ENCODE measurements at regions not wholly inside any gene's neighbourhood (a gene's known extent, or its start where the extent isn't known, plus 50 kb on each side); places are given as distances from the start of the nearest gene placed in this dataset.

- Histone ChIP-seq H3T11ph (ENCODE audit: low read length) (no peak overlapping the region), H2BK12ac (ENCODE audit: insufficient read length, low read depth, low read length) (no peak overlapping the region), H2BK5ac (ENCODE audit: insufficient read length, low read length) (no peak overlapping the region), H3K9ac (ENCODE audit: extremely low read depth, insufficient read length, low read length) (no peak overlapping the region), H3K4me1 (ENCODE audit: insufficient read depth, low read length) (no peaks in the 10 kb centered on the region), H3K14ac (ENCODE audit: insufficient read depth, low read length) (no peak overlapping the region), H2BK15ac (ENCODE audit: low read depth, low read length) (no peak overlapping the region), H2AK5ac (ENCODE audit: insufficient read length, low read length) (no peak overlapping the region), H4K20me1 (ENCODE audit: control insufficient read depth, insufficient read depth, insufficient read length) (no peaks in the 10 kb centered on the region), H3K9me3 (ENCODE audit: control insufficient read depth, low read depth, low read length) (no peaks in the 10 kb centered on the region), H3K18ac (ENCODE audit: insufficient read length, low read depth, low read length) (no peak overlapping the region), H3K23ac (ENCODE audit: insufficient read length, low read depth, low read length) (no peak overlapping the region), H2BK120ac (ENCODE audit: low read depth, low read length, poor library complexity, severe bottlenecking) (no peak overlapping the region), H3K79me2 (ENCODE audit: insufficient read depth, low read length) (no peaks in the 10 kb centered on the region), H3K56ac (ENCODE audit: insufficient read length, low read depth, low read length) (no peak overlapping the region), H4K5ac (ENCODE audit: insufficient read length, low read depth, low read length) (no peak overlapping the region), H3K4ac (ENCODE audit: low read depth, low read length) (no peak overlapping the region), H4K8ac (replicated peaks; ENCODE audit: insufficient read length, low read depth, low read length) (no peak overlapping the region), H2AFZ (ENCODE audit: low read length) (no peak overlapping the region), H3K27me3 (ENCODE audit: insufficient read depth, low read length) (no peaks in the 10 kb centered on the region), H3K23me2 (ENCODE audit: insufficient read length, low read depth, low read length, poor library complexity, severe bottlenecking) (no peaks in the 10 kb centered on the region), H4K91ac (ENCODE audit: insufficient read length, low read depth, low read length) (no peak overlapping the region), H3K79me1 (ENCODE audit: insufficient read depth, low read depth, low read length, poor library complexity, severe bottlenecking) (no peaks in the 10 kb centered on the region), H2BK20ac (ENCODE audit: low read depth, low read length, poor library complexity, severe bottlenecking) (no peak overlapping the region), H3K27ac (ENCODE audit: insufficient read length, low read depth, low read length) (no peak overlapping the region), H3K4me2 (ENCODE audit: insufficient read depth, insufficient read length, low read length) (no peak overlapping the region)
- H3K4me3 Mint-ChIP-seq: no peak overlapping the region
- no peaks in the 10 kb centered on the region for H3K9me3 Mint-ChIP-seq
- no peaks in the 10 kb centered on the region for H3K4me1 Mint-ChIP-seq
- H3K27me3 Mint-ChIP-seq (ENCODE audit: low read depth): no peaks in the 10 kb centered on the region
- no peaks in the 10 kb centered on the region for H3K36me3 Mint-ChIP-seq (ENCODE audit: insufficient read depth in 1 of 3, low read depth in 3 of 3)
- TF ChIP-seq CTCF (conservative IDR thresholded peaks at IDR 0.05): no peak
- no peak for DNase-seq
- H3K27ac Mint-ChIP-seq: no peak overlapping the region
- WGBS (ENCODE audit: extremely low coverage, insufficient read length, low lambda C conversion rate): no CpG with 5 or more reads among the region's 5 CpGs
Observed at GRCh38 chr5:13108265-13108664, 836.2 kb downstream of the DNAH5 start.
